ENCODE measurements at regions not wholly inside any gene's neighbourhood (a gene's known extent, or its start where the extent isn't known, plus 50 kb on each side); places are given as distances from the start of the nearest gene placed in this dataset.
"Not testable (repeated sequence)": the region's sequence is repeated elsewhere in the genome, so short reads cannot be mapped to it uniquely, and the experiment has no call there.

DNA sequence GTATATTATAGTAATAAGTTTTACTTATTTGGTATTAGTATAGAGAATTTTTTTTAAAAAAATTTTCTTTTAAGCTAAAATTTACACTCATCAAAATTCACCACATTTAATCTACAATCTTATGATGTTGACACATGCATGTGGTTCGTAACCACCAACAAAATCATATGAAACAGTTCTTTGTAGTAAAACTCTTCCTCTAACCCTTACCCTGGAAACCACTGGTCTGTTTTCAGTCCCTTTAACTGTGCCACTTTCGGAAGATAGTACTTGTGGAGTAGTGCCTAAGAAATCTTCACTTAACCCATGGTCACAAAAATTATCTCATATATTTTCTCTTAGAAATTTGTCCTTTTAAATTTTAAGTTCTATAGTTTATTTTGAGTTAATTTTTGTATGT lies 1498.8 kb downstream of the MAT2B start:
- in situ Hi-C loops (cut with MboI; ENCODE audit: low sequenced_read_pairs): no loop called here

DNA sequence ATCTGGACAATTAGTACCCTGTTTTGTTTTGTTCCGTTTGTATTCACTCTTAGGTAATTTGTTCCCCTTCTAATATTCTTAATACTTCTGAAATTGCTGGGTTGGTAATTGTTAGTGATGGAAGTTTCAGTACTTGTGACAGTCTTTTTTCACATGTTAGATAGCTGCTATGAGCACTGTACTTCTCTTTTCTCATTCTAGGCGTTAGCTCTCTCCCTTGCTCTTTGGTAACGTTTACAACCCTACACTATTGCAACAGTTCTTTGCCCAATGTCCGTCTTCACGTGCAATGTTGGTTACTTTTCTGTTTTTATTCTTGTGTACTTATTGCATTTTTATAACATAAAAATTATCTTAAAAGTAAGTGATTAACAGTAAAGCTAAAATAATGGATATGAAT lies 1509.0 kb downstream of the MAT2B start:
- in situ Hi-C loops (cut with MboI; ENCODE audit: low sequenced_read_pairs): no loop called here

DNA sequence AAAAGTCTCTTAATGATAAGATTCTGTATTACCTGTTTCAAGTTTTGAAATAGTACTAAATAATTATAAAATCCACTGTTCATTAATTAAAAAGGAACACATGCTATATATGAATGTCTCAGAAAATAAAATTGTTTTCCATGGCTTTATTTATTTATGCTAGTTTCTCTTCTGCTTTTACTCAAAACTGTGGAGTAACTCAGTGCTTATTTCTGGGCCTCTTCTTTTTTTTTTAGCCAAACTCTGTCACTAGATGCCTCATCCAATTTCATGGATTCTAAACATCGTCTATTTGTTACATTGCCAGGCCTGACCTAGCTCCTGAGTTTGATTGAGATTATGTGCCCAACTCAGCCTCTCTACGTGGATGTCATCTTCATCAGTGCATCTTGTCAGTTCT lies 1509.7 kb downstream of the MAT2B start:
- in situ Hi-C loops (cut with MboI; ENCODE audit: low sequenced_read_pairs): no loop called here

DNA sequence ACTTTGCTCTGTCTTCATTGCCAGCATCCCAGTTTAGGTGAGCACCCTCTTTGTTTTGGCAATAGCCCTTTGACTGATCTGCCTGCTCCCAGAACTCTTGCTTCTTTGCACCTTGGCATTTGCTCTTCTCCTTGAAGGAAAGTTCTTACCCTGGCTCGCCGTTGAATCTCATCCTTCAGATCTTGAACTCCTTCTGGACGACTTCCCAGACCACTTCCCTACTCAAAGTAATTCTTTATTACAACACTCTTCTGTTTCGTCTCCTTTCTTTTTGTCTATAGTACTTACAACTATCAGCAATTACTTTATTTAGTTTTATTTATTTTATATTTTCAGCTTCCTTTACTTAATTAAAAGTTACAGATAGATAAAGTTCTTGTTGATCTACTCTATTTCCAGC lies 1510.1 kb downstream of the MAT2B start:
- in situ Hi-C loops (cut with MboI; ENCODE audit: low sequenced_read_pairs): no loop called here

DNA sequence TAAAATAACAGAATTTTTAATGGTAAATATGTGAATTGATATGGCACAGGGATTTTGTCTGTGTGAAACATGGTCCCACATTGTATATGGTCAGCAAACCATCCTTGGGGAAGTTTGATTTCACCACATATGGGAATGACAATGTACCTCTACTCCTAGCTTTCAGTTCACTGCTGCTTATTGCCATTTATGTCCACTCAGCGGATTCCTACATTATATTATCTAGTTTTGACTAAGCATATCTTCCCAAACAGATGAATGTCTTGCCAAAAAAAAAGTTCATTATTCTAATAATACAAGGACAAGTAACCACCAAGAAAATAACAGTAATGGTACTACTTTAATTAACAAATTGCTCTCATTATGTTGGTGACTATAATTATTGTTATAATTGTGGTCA lies 1521.6 kb downstream of the MAT2B start:
- in situ Hi-C loops (cut with MboI; ENCODE audit: low sequenced_read_pairs): no loop called here

DNA sequence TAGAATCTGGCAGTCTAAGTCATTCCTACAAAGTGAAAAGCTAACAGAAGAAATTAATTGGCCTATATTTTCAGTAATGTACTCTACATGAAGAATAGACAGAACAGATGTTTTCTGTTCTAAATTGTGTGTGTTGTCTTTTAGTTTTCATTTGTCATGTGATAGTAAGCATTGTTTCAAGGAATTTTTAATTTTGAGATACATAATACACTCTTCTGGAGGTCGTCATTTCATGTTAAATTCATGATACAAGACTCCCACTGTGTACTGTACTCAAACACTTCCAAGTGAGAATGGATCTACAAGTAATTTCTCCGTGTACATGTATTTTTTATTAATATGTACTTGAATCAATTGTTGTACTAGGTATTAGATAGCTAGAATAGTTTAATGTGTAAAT lies 1522.9 kb downstream of the MAT2B start:
- in situ Hi-C loops (cut with MboI; ENCODE audit: low sequenced_read_pairs): no loop called here

DNA sequence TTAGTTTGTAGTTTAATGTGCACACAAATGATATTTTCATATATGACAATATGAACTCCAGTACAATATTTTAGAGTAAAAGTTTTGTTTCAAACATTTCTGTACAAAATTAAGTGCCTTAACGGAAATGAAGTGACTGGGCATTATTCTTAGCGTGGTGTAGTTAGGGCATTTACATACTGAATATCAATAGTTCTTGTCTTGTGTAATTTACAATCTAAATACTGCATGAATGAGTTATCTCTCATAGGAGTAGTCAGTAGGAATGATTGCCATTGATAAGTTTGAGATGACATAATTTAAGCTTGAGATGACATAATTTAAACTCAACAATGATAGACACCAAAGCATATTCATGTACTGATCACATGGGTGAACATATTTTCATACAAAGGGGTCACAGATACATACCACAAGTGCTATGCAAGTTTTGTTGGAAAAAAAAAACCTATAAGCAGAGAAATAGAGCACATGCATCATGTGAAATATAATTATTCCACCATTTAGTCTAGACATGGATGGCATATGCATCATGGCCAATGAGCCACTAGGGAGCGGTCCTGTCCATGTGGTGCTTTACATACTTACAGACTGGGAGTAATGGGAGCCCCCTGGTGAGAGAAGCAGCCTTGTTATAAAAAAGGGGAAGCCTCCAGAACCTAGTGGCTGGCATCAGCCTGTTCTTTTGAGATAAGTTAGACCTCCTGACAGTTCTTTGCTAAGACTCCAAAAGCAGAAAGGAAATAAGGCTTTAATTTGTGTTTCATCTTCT lies 1523.9 kb downstream of the MAT2B start:
- in situ Hi-C loops (cut with MboI; ENCODE audit: low sequenced_read_pairs): no loop called here

DNA sequence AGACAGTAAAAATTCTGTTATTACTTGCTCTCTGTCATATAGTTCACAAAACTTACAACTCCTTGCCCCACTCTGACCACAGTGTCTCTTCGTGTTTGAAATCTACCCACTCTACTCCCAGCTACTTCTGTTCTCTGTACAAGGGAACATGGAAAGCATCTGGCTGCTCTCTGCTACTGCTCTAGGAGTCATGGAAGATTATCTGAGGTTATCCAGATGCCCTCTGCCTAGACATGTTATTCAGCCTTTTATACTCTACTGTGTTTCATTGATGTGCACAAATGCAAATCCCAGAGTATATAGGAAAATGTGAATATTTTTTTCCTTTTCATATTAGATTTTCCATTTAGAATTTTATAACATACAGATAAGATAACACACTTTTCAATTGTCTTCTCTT lies 1525.6 kb downstream of the MAT2B start:
- in situ Hi-C loops (cut with MboI; ENCODE audit: low sequenced_read_pairs): loop anchor here (10.0 kb wide), 1 partner anchor 174 kb away; no protein-coding TSS in a partner anchor

DNA sequence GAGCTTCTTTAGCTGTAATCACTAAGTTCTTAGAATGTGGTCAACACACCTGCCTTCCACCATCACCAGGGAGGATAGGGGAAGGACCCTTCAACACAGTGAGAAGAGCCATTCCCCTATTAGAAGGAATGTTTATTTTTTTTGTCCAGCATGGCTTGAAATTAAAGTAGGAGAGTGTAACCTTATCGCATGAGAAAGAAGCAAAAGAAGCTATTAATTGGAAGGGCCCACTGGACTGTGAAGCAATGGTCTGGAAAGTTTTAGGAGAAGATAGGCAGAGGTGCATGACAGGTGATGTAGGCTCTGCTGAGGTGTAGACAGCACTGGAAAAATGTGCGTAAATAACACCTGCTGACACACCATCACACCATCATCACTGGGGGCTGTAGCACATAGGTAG lies 1526.0 kb downstream of the MAT2B start:
- in situ Hi-C loops (cut with MboI; ENCODE audit: low sequenced_read_pairs): loop anchor here (10.0 kb wide), 1 partner anchor 173 kb away; no protein-coding TSS in a partner anchor

DNA sequence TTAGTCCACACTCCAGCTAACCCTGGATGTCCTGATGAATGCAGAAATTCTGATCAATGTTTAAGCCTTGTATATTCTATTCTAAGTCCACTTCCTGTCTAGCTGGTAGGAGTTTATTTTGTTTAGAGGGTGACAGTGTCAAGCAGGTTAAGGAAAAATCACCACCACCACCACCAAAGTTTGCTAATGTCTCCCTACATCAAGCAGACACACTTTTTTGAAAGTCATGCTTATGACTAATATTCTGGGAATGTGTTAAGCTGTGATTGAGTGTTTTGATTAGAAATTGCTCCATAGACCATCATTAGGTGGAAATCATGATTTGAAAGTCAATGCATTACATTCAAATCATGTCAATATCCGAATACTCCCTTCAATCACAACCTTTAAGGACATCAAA lies 1530.1 kb downstream of the MAT2B start:
- in situ Hi-C loops (cut with MboI; ENCODE audit: low sequenced_read_pairs): loop anchor here (10.0 kb wide), 1 partner anchor 169 kb away; no protein-coding TSS in a partner anchor

DNA sequence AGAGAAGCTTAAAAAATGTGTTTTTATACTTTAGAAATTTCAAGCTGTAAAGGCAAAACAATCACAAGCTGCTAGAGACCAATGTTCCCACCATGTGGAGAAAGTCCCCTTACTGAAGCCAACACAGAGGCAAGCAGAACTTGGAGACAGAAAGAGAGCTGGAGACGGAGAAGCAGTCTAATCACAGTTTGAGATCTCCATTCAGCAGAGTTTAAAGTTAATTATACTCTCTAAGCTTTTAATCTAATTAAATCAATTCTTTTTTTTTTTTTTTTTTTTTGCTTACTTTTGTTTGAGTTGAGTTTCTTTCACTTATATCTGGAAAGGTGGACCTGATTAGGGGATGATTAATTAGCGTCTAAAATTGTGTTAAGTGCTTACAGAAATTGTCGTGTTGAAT lies 1534.3 kb downstream of the MAT2B start:
- in situ Hi-C loops (cut with MboI; ENCODE audit: low sequenced_read_pairs): loop anchor here (10.0 kb wide), 1 partner anchor 165 kb away; no protein-coding TSS in a partner anchor

DNA sequence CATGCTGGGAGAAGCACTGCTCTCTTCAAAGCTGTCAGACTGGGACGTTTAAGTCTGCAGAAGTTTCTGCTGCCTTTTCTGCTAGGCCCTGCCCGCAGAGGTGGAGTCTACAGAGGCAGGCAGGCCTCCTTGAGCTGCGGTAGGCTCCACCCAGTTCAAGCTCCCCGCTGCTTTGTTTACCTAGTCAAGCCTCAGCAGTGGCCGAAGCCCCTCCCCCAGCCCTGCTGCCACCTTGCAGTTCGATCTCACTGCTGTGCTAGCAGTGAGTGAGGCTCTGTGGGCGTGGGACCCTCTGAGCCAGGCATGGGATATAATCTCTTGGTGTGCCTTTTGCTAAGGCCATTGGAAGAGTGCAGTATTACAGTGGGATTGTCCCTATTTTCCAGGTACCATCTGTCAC lies 1540.5 kb downstream of the MAT2B start:
- in situ Hi-C loops (cut with MboI; ENCODE audit: low sequenced_read_pairs): not testable (repeated sequence)

DNA sequence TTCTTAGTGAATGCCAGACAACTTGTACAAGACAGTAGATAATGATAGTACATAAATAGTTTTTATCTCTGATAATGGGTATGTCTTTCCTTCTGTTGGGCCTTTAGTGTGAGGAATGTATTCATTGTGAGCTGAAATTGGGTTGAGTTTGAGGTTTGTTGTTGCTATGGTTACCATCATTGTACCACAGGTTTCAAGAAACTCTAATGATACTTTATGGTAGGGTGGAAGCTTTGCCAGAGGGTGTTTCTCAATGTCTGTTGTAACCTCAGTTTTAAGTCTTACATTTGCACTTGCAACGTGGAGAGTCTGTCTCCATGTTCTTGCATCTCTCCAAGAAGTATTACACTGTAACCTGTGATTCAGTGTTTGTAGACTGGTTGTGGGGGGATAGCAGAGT lies 1550.1 kb downstream of the MAT2B start:
- in situ Hi-C loops (cut with MboI; ENCODE audit: low sequenced_read_pairs): no loop called here

DNA sequence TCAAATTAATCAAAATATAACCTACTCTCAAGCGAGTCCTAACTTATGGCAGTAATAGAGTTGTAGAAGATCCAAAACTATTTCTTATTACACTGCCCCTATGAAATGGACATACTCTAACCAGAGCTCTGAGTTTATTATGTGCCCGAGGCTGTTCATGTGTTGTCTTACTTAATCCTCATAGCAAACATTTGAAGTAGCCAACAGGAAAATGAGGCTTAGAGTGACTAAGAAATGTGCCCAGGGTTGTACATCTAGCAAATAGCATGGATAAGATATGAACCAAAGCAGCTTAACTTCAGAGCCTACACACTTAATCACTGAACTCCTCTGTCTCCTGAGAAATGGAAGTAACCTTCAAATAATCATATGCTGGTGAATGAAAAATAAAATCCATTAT lies 1551.7 kb downstream of the MAT2B start:
- in situ Hi-C loops (cut with MboI; ENCODE audit: low sequenced_read_pairs): no loop called here

DNA sequence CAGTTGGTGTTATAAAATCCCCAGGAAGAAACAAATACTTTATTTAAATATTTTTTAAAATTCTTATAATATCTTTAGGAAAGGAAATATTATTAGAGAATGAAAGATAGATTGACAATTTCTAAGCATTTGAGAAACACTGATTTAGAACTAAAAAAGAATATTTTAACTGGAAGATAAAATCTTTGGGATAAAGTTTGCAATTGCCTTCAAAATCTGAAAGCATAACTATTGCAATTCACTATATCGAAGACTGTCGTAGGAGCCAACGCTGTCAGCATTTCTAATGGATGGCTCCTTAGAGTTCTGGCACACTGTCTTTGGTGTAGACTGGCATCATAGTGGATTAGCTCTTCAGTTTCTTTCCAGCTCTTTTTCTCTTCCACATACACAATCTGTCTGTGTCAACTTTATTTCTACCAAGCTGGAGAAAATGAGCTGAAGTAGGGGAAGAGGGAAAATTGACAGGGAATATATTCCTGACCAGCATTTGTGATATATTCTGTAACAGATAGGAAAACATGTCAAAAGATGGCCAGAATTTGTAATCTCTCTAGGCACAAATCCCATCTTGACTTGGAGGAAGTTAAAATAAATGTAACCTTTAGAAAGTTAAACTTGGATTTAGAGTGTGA lies 1561.4 kb downstream of the MAT2B start:
- in situ Hi-C loops (cut with MboI; ENCODE audit: low sequenced_read_pairs): no loop called here

DNA sequence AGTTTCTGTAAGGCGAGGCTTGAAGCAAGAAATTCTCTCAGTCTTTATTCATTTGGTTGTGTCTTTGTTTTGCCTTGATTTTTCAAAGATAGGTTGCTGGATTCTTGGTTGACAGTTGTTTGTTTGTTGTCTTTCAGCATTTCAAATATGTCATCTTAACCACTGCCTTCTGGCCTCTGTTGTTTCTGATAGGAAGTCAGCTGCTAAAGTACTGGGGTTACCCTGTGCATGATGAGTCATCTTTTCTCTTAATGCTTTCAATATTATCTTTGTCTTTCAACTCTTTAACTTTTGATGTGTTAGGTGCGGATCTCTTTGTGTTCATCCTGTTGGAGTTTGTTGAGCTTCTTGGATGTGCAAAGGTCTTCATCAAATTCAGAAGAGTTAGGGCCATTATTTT lies 1571.3 kb downstream of the MAT2B start:
- in situ Hi-C loops (cut with MboI; ENCODE audit: low sequenced_read_pairs): no loop called here

DNA sequence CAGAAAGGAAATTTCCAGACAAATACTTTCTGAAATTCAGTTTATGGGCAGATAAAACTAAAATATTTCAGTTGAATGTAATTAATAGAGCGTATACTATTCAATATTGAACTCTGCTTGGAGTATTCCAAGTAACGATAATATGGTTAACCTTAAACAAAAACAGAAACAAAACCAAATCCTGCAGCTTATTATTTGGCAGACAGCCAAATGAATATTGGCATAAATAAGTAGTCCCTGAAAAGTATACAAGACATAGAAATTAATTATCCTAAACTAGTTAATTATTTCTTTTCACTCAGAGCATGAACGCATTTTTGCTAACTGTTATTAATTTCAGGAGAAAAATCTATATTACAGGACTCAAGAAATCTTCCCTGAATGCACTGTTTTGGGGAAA lies 1574.0 kb downstream of the MAT2B start:
- in situ Hi-C loops (cut with MboI; ENCODE audit: low sequenced_read_pairs): no loop called here

DNA sequence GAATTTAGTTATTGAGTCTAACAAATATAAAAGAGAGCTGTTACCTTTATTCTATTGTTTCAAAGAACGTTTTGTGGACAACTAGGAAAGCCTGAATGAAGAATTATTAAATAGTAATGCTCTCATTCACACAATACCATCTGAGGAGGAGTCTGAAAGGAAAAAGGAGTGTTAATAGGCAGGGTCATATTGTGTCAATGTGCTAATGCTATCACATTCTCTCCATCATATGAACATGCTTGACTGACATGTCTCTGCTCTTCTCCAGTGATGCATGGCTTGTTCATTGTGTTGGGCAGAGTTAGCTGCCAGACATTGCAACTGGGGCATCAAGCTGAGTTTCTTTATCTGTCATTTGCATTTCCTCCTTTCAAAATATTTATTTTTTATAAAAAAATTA lies 1578.0 kb downstream of the MAT2B start:
- in situ Hi-C loops (cut with MboI; ENCODE audit: low sequenced_read_pairs): no loop called here

DNA sequence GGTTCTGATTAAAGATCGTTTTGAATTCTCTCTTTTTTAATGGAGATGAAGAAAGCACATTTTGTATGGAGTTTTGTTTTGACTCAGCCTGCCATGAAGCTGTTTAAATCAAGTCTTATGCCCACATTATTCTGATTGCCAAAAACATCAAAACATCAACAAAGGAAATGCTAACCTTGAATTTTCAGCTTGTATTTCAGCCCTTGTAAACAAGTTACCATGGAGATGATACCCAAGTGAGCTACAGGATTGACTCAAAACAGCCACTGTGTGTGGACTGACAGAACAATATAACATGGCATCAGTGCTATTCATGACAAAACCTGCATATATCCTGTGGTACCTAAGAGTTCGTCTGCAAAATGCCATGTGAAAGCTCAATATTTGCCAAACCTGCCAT lies 1581.0 kb downstream of the MAT2B start:
- in situ Hi-C loops (cut with MboI; ENCODE audit: low sequenced_read_pairs): no loop called here

DNA sequence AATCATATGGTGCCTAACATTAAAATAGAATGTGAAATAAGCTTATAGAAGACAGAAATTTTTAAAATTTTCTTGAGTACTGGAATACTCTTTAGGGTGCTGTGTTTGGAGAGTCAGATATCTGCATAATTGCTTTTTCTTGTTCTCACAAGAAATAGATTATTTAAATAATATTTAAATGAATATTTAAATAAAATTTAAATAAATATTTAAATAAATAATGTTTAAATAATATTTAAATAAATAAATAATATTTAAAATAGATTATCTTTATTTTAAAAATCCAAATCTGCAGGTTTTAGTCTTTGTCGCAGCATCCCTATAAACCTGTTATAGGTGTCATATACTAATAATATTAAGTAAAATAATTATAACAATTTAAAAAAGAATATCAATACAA lies 1589.4 kb downstream of the MAT2B start:
- in situ Hi-C loops (cut with MboI; ENCODE audit: low sequenced_read_pairs): no loop called here

DNA sequence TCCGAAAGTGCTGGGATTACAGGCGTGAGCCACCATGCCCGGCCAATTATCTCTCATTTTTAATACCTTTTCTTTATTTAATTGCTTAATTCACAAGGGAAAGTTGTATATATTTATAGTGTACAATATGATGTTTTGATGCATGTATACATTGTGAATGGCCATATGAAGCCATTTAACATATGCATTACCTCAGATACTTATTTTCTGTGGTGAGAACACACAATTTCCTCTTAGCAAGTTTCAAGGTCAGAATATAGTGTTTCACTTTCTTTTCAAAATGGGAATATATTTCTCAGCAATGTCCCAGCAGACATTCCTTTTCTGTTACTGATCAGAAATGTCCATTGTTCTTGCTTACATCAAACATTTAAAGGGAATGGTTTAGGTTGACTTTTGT lies 1596.3 kb downstream of the MAT2B start:
- in situ Hi-C loops (cut with MboI; ENCODE audit: low sequenced_read_pairs): no loop called here

DNA sequence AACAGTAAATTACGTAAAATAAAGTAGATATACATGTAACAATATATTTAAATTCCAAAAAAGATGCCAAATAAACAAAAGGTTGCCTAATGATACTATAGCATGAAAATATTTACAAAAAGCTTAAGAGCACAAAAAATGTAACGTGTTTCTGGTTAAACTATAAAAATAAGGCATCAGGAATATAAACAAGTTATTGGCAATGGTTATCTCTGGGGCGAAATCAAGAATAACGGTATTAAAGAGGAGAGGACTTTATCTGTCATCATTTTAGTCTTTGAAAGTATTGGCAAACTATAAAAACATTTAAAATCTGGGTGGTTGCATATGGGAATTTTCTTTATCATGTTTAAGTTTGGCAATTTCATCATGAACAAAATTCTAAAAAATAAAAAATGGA lies 1599.2 kb downstream of the MAT2B start:
- in situ Hi-C loops (cut with MboI; ENCODE audit: low sequenced_read_pairs): no loop called here

DNA sequence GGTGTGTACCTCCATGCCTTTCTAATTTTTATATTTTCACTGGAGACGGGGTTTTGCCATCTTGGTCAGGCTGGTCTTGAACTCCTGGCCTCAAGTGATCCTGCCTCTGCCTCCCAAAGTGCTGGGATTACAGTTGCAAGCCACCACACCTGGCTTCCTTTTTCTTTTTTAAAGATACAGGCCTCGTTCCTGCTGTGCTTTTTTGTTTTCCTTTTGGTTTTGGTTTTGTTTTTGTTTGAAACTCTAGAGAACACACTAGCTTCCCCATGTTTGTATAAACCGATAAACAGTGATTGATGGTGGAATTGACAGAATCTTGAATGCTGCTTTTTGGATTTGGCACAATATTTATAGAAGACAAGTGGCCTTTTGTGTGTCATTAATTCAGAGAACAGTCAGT lies 1603.4 kb downstream of the MAT2B start:
- in situ Hi-C loops (cut with MboI; ENCODE audit: low sequenced_read_pairs): no loop called here

Measured in HL-60/S4 (cell line).